ENCODE measurements at regions not wholly inside any gene's neighbourhood (a gene's known extent, or its start where the extent isn't known, plus 50 kb on each side); places are given as distances from the start of the nearest gene placed in this dataset.

DNA sequence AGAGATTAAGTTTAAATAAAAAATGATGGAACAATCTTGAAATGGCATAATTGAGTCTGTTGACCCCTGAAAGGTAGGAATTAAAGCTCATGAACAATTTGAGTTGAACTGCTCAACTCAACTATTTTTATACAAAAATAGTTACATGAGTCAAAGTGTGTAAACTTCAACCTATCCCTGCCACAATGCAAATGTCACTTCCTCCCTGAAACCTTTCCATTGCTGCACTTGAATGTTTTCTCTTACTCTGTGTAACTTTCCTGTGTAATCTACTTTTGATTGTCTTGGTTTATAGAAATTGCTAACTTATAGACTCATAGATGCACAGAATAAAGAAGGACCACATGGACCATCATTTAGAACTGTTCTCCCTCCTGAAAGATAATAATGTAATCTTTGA lies 218.5 kb downstream of the GBA3 start:
- H3K27ac ChIP-seq (ENCODE audit: low read depth, low read length), result no peak overlapping the region
- H3K4me1 ChIP-seq (ENCODE audit: control insufficient read depth in 5 of 5, insufficient read depth in 5 of 5, low read length in 5 of 5), result no peaks in the 10 kb centered on the region
- H3K36me3 ChIP-seq (ENCODE audit: control insufficient read depth in 5 of 5, insufficient read depth in 5 of 5, low read length in 5 of 5), result no peaks in the 10 kb centered on the region
- no peak overlapping the region for H3K4me3 ChIP-seq (ENCODE audit: low read depth in 1 of 5, low read length in 5 of 5)
- no peaks in the 10 kb centered on the region for H3K9me3 ChIP-seq (ENCODE audit: control insufficient read depth in 5 of 5, low read length in 5 of 5)
- no peaks in the 10 kb centered on the region for H3K27me3 ChIP-seq (ENCODE audit: control insufficient read depth in 5 of 5, insufficient read depth in 4 of 5, low read length in 5 of 5)
- H3K9ac ChIP-seq (ENCODE audit: low read length in 5 of 5), result no peak overlapping the region

- H3K9ac ChIP-seq (ENCODE audit: low read length in 5 of 5), result no peak overlapping the region
- no peaks in the 10 kb centered on the region for H3K27me3 ChIP-seq (ENCODE audit: control insufficient read depth in 5 of 5, insufficient read depth in 4 of 5, low read length in 5 of 5)
- no peak overlapping the region for H3K4me3 ChIP-seq (ENCODE audit: low read depth in 1 of 5, low read length in 5 of 5)
- no peaks in the 10 kb centered on the region for H3K36me3 ChIP-seq (ENCODE audit: control insufficient read depth in 5 of 5, insufficient read depth in 5 of 5, low read length in 5 of 5)
- no peaks in the 10 kb centered on the region for H3K9me3 ChIP-seq (ENCODE audit: control insufficient read depth in 5 of 5, low read length in 5 of 5)
- no peak overlapping the region for H3K27ac ChIP-seq (ENCODE audit: low read depth, low read length)
- H3K4me1 ChIP-seq (ENCODE audit: control insufficient read depth in 5 of 5, insufficient read depth in 5 of 5, low read length in 5 of 5), result no peaks in the 10 kb centered on the region
These were observed 217.5 kb downstream of the GBA3 start for GRCh38 chr4:22910200-22910599.

GRCh38 chr4:22906045-22906444 lies 213.3 kb downstream of the GBA3 start:
- H3K4me3 ChIP-seq (ENCODE audit: low read depth in 1 of 5, low read length in 5 of 5), result no peak overlapping the region
- H3K36me3 ChIP-seq (ENCODE audit: control insufficient read depth in 5 of 5, insufficient read depth in 5 of 5, low read length in 5 of 5), result no peaks in the 10 kb centered on the region
- H3K9ac ChIP-seq (ENCODE audit: low read length in 5 of 5), result no peak overlapping the region
- H3K27me3 ChIP-seq (ENCODE audit: control insufficient read depth in 5 of 5, insufficient read depth in 4 of 5, low read length in 5 of 5), result no peaks in the 10 kb centered on the region
- no peaks in the 10 kb centered on the region for H3K4me1 ChIP-seq (ENCODE audit: control insufficient read depth in 5 of 5, insufficient read depth in 5 of 5, low read length in 5 of 5)
- no peak overlapping the region for H3K27ac ChIP-seq (ENCODE audit: low read depth, low read length)
- H3K9me3 ChIP-seq (ENCODE audit: control insufficient read depth in 5 of 5, low read length in 5 of 5), result no peaks in the 10 kb centered on the region

DNA sequence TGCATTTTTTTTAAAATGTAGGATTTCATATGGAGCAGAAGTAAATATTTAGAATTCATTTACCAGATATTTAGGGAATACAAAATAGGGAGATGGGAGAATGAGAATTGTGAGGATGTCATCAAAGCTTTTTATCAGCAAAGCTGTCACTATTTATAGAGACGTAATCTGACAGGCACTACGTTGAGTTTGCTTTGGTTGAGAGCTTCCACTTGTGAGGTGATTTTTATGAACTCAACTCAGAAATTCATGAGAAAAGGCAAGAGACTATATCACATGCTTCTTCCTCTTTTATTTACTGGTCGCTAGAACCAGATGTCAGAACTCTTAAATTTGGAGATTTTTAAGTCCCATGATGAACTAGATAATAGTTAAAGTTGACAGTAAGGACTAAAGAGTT lies 211.2 kb downstream of the GBA3 start:
- H3K4me3 ChIP-seq (ENCODE audit: low read depth in 1 of 5, low read length in 5 of 5), result no peak overlapping the region
- no peaks in the 10 kb centered on the region for H3K9me3 ChIP-seq (ENCODE audit: control insufficient read depth in 5 of 5, low read length in 5 of 5)
- H3K36me3 ChIP-seq (ENCODE audit: control insufficient read depth in 5 of 5, insufficient read depth in 5 of 5, low read length in 5 of 5), result no peaks in the 10 kb centered on the region
- no peaks in the 10 kb centered on the region for H3K27me3 ChIP-seq (ENCODE audit: control insufficient read depth in 5 of 5, insufficient read depth in 4 of 5, low read length in 5 of 5)
- no peaks in the 10 kb centered on the region for H3K4me1 ChIP-seq (ENCODE audit: control insufficient read depth in 5 of 5, insufficient read depth in 5 of 5, low read length in 5 of 5)
- H3K27ac ChIP-seq (ENCODE audit: low read depth, low read length), result no peak overlapping the region
- H3K9ac ChIP-seq (ENCODE audit: low read length in 5 of 5), result no peak overlapping the region

GRCh38 chr4:22901631-22902030 lies 208.9 kb downstream of the GBA3 start:
- no peaks in the 10 kb centered on the region for H3K4me1 ChIP-seq (ENCODE audit: control insufficient read depth in 5 of 5, insufficient read depth in 5 of 5, low read length in 5 of 5)
- H3K36me3 ChIP-seq (ENCODE audit: control insufficient read depth in 5 of 5, insufficient read depth in 5 of 5, low read length in 5 of 5), result no peaks in the 10 kb centered on the region
- no peak overlapping the region for H3K4me3 ChIP-seq (ENCODE audit: low read depth in 1 of 5, low read length in 5 of 5)
- H3K27me3 ChIP-seq (ENCODE audit: control insufficient read depth in 5 of 5, insufficient read depth in 4 of 5, low read length in 5 of 5), result no peaks in the 10 kb centered on the region
- H3K9me3 ChIP-seq (ENCODE audit: control insufficient read depth in 5 of 5, low read length in 5 of 5), result no peaks in the 10 kb centered on the region
- no peak overlapping the region for H3K27ac ChIP-seq (ENCODE audit: low read depth, low read length)
- H3K9ac ChIP-seq (ENCODE audit: low read length in 5 of 5), result no peak overlapping the region

- H3K27ac ChIP-seq (ENCODE audit: low read depth, low read length), result no peak overlapping the region
- H3K27me3 ChIP-seq (ENCODE audit: control insufficient read depth in 5 of 5, insufficient read depth in 4 of 5, low read length in 5 of 5), result no peaks in the 10 kb centered on the region
- H3K9me3 ChIP-seq (ENCODE audit: control insufficient read depth in 5 of 5, low read length in 5 of 5), result no peaks in the 10 kb centered on the region
- no peaks in the 10 kb centered on the region for H3K36me3 ChIP-seq (ENCODE audit: control insufficient read depth in 5 of 5, insufficient read depth in 5 of 5, low read length in 5 of 5)
- no peak overlapping the region for H3K9ac ChIP-seq (ENCODE audit: low read length in 5 of 5)
- H3K4me1 ChIP-seq (ENCODE audit: control insufficient read depth in 5 of 5, insufficient read depth in 5 of 5, low read length in 5 of 5), result no peaks in the 10 kb centered on the region
- no peak overlapping the region for H3K4me3 ChIP-seq (ENCODE audit: low read depth in 1 of 5, low read length in 5 of 5)
These were observed 208.1 kb downstream of the GBA3 start for GRCh38 chr4:22900876-22901275.

DNA sequence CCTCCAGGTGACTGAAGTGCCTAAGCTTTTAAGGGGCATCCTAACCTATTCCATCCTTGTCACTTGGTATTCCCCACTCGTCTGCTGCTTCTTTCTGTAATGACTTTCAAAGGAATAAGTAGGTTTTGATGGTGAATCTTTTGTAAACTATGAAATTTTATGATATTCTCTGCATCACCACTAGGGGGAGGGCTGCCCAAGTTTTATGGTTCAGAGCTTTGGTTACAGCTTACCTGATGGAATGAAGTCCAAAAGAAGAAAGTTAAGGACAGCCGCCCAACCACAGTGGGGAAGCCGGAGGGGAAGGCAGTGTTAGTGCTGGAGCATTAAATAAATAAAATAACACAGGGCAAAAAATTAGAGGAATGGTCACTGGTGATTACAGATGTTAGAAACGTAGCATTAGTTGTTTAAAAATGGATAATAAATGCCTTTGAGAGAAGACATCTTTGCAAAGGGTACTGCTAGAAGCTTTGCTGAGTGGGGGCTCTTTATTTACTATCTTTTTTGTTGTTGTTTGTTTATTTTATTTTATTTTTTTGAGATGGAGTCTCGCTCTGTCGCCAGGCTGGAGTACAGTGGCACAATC lies 204.9 kb downstream of the GBA3 start:
- no peak overlapping the region for H3K27ac ChIP-seq (ENCODE audit: low read depth, low read length)
- no peaks in the 10 kb centered on the region for H3K27me3 ChIP-seq (ENCODE audit: control insufficient read depth in 5 of 5, insufficient read depth in 4 of 5, low read length in 5 of 5)
- H3K36me3 ChIP-seq (ENCODE audit: control insufficient read depth in 5 of 5, insufficient read depth in 5 of 5, low read length in 5 of 5), result no peaks in the 10 kb centered on the region
- no peak overlapping the region for H3K4me3 ChIP-seq (ENCODE audit: low read depth in 1 of 5, low read length in 5 of 5)
- no peaks in the 10 kb centered on the region for H3K9me3 ChIP-seq (ENCODE audit: control insufficient read depth in 5 of 5, low read length in 5 of 5)
- H3K4me1 ChIP-seq (ENCODE audit: control insufficient read depth in 5 of 5, insufficient read depth in 5 of 5, low read length in 5 of 5), result no peaks in the 10 kb centered on the region
- H3K9ac ChIP-seq (ENCODE audit: low read length in 5 of 5), result no peak overlapping the region

- Histone ChIP-seq H3K27ac (ENCODE audit: low read depth, low read length) (no peak overlapping the region), H3K9ac (ENCODE audit: low read length in 5 of 5) (no peak overlapping the region), H3K4me1 (ENCODE audit: control insufficient read depth in 5 of 5, insufficient read depth in 5 of 5, low read length in 5 of 5) (no peaks in the 10 kb centered on the region), H3K27me3 (ENCODE audit: control insufficient read depth in 5 of 5, insufficient read depth in 4 of 5, low read length in 5 of 5) (no peaks in the 10 kb centered on the region), H3K4me3 (ENCODE audit: low read depth in 1 of 5, low read length in 5 of 5) (no peak overlapping the region), H3K9me3 (ENCODE audit: control insufficient read depth in 5 of 5, low read length in 5 of 5) (no peaks in the 10 kb centered on the region), H3K36me3 (ENCODE audit: control insufficient read depth in 5 of 5, insufficient read depth in 5 of 5, low read length in 5 of 5) (no peaks in the 10 kb centered on the region)
These were observed 202.7 kb downstream of the GBA3 start for GRCh38 chr4:22895482-22895881.

DNA sequence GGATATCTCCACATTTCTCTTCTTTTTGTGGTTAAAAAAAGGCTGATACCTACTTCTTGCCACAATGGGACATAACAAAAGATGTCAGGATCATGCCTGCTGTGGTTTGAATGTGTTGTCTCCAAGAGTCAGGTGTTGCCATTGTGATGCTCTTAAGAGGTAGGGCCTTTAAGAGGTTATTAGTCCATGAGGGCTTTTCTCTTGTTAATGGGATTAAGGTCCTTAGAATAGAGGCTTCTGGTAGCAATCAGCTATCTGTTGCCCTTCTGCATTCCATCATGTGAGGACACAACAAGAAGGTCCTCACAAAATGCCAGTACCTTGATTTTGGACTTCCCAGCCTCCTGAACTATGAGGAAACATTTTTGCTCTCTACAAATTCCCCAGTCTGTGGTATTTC lies 191.4 kb downstream of the GBA3 start:
- Histone ChIP-seq H3K36me3 (ENCODE audit: control insufficient read depth in 5 of 5, insufficient read depth in 5 of 5, low read length in 5 of 5) (no peaks in the 10 kb centered on the region), H3K27me3 (ENCODE audit: control insufficient read depth in 5 of 5, insufficient read depth in 4 of 5, low read length in 5 of 5) (no peaks in the 10 kb centered on the region), H3K9ac (ENCODE audit: low read length in 5 of 5) (no peak overlapping the region), H3K4me3 (ENCODE audit: low read depth in 1 of 5, low read length in 5 of 5) (no peak overlapping the region), H3K9me3 (ENCODE audit: control insufficient read depth in 5 of 5, low read length in 5 of 5) (no peaks in the 10 kb centered on the region), H3K4me1 (ENCODE audit: control insufficient read depth in 5 of 5, insufficient read depth in 5 of 5, low read length in 5 of 5) (no peaks in the 10 kb centered on the region), H3K27ac (ENCODE audit: low read depth, low read length) (no peak overlapping the region)

GRCh38 chr4:22881411-22881810 lies 188.7 kb downstream of the GBA3 start:
- H3K36me3 ChIP-seq (ENCODE audit: control insufficient read depth in 5 of 5, insufficient read depth in 5 of 5, low read length in 5 of 5), result no peaks in the 10 kb centered on the region
- H3K9me3 ChIP-seq (ENCODE audit: control insufficient read depth in 5 of 5, low read length in 5 of 5), result no peaks in the 10 kb centered on the region
- H3K4me3 ChIP-seq (ENCODE audit: low read depth in 1 of 5, low read length in 5 of 5), result no peak overlapping the region
- no peaks in the 10 kb centered on the region for H3K4me1 ChIP-seq (ENCODE audit: control insufficient read depth in 5 of 5, insufficient read depth in 5 of 5, low read length in 5 of 5)
- no peaks in the 10 kb centered on the region for H3K27me3 ChIP-seq (ENCODE audit: control insufficient read depth in 5 of 5, insufficient read depth in 4 of 5, low read length in 5 of 5)
- H3K27ac ChIP-seq (ENCODE audit: low read depth, low read length), result no peak overlapping the region
- no peak overlapping the region for H3K9ac ChIP-seq (ENCODE audit: low read length in 5 of 5)
